GM21619 (cell line): ENCODE measurements at regions not wholly inside any gene's neighbourhood (a gene's known extent, or its start where the extent isn't known, plus 50 kb on each side); places are given as distances from the start of the nearest gene placed in this dataset.

Experiments used
- ATAC-seq: cut with Tn5 transposase; IDR thresholded peaks from one replicate; pipeline ENCODE4 v1.9.1; 2021; ENCODE audit not compliant: unreplicated experiment

DNA sequence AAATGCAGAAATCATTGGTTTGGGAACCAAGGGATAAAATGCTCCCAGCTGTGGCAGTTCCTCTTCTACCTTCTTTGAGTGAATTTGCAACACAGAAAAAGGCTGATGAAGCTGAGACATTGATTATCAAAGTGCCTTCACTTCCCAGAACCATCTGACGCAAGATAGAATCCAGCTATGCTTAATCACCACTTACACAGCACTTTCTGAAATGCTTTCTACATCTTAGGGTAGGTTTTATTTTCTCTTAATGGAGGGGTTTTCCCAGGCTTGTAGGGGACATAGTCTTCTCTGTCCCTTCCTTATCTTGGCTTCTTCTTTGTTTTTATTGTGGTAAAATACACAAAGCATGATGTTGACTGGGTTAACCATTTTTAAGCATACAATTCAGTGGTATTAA, 332.6 kb upstream of the ZNF32 start:
- no peak for ATAC-seq

DNA sequence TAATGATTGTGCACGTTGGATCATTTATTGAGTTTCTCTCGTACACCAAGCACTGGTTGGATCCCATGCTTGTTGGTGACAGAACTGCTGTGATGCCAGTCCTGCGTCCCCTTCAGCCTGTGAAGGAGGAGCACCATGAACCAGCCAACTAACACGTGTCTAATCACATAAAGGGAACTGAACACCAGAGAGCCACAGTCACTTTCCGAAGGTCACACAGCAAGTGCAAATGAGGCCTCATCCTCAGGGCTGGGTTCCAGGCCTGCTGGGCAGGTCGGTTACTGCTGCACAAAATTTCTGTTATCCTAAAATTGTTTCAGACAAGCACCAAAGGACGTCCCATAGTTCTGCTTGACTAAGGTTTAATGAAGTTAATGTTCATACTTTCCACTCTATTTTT, 332.0 kb upstream of the ZNF32 start:
- no peak for ATAC-seq

DNA sequence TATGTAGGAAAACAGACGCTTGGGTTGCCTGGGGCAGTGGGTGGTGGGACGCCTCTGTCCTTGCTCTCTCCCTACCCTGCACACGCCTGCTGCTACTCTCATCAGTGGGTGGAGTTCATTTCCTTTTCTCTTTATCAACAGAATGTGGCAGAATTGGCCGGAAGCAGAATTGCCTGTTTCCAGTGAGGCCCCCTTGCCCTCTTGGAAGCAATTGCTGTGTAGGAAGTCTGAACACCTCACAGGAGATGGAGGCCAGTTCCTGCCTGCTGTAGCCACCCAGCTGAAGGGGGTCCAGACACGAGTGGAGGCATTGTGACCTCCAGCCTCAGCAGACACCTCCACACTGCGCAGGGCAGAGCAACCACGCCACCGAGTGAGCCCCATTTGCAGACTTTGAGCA, 331.6 kb upstream of the ZNF32 start:
- ATAC-seq, result no peak

DNA sequence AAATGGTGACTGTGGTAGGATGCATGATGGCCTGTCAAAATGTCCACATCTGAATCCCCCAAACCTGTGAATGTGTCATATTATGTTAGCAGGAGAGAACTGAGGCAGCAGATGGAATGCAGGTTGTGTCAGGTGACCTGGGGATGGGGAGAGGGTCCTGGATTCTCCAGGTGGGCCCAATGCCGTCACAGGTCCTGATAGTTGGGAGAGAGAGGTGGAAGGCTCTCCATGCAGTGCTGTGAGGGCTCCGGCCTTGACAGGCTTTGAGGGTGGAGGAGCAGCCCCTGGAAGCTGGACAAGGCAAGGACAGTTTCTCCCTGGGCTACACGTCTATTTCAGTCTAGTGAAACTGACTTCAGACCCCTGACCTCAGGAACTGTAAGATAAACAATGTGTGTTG, 330.9 kb upstream of the ZNF32 start:
- no peak for ATAC-seq

DNA sequence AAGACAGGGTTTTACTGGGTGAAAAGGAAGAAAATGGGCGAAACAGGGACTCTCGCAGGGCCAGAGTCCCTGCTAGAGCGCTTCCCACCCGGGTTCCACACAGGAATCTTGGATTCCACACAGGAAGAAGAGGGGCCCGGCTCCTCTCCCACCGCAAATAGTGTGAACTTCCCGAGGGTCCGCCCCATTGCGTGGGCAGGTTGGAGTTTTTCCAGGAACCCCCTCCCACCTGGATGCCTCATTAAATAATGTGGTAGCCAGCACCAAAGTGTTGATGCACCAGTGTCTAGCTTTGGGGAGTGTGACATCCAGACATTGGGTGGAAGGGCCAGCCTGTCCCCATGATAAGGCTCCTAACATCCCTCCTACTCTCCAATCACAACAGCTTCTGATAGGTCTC, 330.3 kb upstream of the ZNF32 start:
- no peak for ATAC-seq

DNA sequence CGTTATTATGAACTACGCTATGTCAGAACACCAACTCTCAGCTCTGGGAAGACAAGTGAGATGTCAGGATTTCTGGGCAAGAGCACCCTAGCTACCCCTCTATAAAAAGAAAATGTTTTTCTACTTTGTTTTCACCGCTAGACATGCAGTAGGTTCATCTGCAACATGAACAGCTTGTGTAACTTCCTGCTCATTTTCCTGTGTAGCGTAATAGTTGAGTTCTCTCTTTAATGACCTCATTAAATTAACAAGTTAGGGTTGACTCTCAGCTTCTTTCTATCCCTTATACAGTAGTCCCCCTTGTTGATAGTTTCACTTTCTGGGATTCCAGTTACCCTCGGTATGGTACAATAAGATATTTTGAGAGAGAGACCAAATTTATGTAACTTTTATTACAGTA, 329.4 kb upstream of the ZNF32 start:
- no peak for ATAC-seq

DNA sequence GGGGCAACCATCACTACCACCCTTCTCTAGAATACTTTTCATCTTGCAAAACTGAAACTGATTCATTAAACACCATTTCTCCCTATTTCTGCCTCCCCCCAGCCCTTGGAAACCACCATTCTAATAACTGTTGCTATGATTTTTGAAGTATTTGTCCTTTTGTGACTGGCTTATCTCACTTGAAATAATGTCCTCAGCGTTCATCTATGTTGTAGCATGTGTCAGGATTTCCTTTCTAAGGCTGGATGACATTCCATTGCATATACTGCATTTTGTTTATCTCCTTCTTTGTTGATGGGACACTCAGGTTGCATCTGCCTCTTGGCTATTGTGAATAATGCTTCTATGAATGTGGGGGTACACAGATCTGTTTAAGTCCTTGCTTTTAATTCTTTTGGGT, 327.6 kb upstream of the ZNF32 start:
- no peak for ATAC-seq

DNA sequence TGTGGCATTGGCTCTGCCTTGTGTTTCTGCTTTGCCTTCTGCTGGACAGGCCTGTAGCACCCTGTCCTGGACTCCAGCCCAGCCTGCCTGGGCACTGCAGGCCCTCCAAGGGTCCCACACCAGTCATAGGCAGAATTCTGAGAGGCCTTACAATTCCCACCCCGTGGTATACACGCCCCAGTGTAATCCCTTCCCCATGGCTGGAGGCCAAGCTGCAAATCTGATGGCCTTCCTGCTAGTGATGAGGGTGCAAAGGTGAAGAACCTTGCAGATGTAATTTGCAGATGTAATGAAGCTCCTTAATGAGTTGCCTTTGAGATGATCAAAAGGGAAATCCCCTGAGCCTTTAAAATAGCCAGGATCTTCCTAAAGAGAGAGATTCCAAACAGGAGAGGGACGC, 325.1 kb upstream of the ZNF32 start:
- ATAC-seq, result no peak

DNA sequence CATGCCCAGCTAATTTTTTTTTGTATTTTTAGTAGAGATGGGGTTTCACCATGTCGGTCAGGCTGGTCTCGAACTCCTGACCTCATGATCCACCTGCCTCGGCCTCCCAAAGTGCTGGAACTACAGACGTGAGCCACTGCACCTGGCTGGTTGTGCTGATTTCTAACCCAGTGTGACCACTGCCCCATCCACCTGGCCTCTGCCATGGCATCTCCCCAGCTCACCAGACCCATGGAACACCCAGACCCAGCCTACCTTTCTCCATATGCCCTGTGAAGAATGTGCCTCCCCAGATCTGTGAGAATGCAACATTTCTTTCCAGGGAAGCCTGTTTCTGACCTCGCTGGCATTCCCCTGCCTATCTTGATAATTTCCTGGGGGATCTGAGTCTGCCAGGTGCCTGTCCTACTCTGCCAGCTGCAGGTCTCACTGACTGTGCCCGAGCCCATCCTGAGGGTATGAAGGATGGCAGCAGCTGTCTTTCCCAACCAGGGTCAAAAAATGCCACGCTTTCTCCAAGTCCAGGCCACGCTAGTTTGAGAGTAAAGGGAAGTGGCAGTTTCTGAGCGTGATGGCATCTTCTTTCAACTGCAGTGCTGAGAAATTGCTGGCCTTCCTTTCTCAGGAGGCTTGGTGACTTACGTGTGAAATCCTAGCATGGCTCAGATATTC, 324.4 kb upstream of the ZNF32 start:
- no peak for ATAC-seq

DNA sequence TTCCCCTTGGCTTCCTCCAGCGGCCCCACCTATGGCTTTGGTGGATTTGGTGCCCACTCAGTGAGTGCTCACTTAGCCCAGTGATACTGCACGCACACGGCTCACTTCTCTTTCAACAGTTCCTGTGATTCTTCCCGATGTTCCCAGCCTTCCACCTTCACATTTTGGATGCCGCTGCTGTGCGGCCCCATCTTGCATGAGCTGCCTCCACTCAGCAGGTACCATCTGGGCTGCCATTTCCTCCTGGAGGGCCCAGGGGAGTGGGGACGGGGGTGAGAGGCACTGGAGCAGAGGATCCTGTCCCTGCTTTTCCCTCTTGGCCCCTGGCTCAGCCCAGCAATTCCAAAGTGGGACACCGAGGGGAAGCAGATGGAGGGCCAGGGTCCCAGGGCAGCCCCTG, 323.3 kb upstream of the ZNF32 start:
- ATAC-seq, result no peak

DNA sequence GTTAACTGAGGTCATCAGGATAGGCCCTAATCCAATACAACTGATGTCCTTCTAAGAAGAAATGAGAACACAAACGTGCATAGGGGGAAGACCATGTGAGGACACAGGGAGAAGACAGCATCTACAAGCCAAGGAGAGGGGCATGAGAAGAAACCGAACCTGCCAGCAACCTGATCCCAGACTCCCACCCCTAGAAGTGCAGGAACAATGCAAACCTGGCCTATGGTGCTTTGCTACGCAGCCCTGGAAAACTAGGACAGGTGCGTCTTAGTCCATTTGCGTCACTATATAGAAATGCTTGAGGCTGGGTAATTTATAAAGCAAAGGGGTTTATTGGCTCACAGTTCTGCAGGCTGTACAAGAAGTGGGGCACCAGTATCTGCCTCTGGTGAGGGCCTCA, 322.6 kb upstream of the ZNF32 start:
- ATAC-seq, result no peak

DNA sequence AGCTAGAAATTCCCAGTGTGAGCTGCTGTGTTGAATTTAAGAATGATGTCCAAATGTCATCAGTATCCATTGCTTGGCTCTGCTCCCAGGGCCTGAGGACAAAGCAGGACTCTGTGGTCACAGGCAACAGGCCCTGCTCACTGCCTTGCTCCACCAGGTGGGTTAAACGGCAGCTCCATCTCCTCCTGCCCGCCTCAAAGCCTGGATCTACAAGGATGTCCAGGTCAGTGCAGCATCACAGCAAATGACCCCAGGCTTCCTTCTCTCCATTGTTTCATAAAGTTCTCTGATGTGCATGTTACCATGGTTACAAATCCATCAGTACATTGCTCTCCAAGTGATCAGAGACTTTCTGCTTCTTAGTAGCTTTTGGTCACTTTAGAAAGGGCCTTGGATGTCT, 322.0 kb upstream of the ZNF32 start:
- ATAC-seq, result no peak

DNA sequence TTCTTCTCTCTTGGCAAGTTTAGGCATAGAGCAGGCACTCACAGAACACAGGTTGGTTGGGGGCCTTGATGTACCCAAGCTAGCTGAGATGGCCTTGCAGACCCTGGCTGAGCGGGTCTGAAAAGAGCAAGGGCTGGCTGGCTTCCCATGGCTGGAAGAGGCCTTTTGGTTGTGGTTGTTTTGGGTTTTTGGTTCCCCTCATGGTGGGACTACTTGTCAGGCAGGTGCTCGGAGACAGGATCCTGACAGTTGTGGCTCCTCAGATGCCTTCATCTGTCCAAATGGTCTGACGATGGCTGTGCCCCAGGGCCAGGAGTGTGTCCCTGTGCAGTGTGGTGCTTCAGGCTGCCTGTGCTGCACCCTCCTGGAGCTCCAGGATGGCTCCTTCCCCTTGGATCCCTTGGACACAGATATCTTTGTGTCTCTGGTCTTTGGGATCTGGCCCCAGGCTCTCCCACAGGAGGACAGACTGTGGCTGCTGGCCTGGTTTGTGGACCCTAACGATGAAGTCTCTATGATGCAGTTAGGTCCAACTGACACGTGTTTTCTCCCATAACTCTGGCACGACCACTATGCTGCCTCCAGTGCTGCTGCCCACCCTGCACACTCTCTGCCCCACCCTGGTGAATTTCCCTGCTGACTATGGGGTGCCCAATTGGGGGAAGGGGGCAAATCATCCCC, 321.5 kb upstream of the ZNF32 start:
- ATAC-seq, result no peak

DNA sequence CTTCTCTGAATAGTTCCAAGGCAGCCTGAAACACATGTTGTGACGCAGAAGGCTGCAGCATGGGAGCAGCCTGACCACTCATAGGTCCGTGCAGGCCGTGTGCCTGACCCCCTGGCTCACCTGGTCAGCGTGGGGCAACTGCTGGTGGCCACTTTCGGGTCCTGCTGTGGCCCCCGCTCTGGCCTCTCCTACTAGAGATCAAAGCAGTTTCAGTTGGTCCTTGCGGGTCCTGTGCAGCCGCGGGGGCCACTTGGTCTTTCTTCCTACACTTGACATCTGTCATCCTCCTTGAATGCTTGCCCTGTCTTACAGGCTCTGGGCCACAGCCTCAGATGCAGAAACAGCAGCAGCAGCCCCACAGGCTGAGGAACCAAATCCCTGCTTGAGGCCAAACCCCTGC, 320.8 kb upstream of the ZNF32 start:
- no peak for ATAC-seq

DNA sequence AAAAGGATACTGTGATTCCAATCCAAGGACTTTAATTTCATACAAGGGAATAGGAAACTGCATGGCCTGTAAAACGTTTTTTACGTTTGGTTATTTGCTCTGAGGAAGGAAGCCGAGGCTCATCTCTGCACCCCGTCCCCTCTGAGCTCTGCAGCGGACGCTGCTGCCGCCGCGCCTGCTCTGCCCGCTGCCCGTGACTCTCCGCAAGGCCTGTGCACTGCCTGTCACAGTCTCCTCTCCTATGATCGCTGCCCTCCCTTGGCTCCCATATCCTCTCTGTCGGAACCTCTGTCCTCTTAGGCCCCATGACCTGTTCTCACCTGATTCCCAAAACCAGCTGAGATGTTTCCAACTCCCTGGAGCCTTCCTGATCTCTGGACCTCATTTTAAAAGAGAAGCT, 320.3 kb upstream of the ZNF32 start:
- no peak for ATAC-seq

DNA sequence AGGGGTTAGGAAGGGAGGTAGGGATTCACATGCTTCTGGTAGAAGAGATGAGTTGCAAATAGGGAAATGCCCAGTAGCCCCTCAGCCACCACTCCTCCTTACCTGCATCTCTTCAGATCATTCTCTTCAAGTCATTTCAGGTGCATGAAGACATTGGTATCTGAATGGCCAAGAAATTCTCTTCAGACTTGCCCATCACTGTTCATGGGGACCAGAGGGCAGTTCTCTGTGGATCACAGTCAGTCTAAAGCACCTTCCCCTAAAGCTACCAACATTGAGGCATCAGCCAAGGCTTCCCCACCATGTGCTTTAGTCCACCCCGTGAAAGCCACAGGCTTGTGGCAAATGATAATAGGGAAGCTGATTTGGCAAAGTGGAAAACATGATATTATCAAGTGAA, 319.4 kb upstream of the ZNF32 start:
- no peak for ATAC-seq

DNA sequence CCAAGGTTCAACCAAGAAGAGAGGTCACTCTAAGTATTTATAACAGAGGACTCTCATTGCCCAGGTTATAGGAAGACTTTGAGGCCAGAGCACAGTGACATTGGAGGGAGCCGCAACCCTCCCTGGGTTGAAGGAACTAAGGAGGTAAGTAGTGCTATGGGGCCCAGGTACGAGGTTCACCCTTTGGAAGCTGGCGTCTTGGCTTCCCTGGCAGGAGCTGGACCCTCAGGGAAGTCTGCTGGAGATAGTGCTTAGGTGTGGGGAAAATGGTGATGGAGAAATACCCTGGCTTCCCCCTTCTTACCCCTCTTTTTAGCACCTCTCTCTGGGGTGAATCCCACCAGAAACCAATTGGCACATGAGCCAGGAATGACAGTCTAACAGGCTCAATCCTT, 317.9 kb upstream of the ZNF32 start:
- ATAC-seq, result no peak

DNA sequence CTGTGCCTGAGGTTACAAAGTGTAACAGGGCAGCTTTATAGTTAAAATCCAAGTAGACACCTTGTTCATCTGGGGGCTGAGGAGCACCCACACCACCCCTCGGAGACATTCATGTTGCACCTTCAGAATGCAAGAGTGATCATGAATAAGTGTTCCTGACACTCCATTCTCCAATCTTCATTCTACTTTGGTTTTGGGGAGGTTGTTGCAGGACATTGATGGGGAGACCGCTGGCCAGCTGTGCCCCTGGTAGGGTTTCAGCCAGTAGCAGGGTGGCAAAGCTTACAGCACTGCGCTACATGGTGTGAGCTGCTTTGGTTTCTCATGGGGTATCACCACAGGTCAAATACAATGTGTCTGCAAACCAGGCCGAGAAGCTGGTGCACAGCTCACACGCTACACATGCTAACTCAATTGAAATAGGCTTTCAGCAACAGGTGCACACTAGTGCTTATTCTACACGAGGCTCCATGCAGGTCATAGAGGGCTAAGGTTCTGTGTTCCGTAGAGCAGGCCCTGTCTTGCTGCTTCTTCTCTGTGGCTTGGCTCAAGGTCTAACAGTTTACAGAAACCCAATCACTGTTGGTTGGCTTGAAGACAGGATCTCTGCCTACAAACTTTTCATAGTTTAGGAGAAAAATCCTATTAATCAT, 317.4 kb upstream of the ZNF32 start:
- ATAC-seq, result no peak

DNA sequence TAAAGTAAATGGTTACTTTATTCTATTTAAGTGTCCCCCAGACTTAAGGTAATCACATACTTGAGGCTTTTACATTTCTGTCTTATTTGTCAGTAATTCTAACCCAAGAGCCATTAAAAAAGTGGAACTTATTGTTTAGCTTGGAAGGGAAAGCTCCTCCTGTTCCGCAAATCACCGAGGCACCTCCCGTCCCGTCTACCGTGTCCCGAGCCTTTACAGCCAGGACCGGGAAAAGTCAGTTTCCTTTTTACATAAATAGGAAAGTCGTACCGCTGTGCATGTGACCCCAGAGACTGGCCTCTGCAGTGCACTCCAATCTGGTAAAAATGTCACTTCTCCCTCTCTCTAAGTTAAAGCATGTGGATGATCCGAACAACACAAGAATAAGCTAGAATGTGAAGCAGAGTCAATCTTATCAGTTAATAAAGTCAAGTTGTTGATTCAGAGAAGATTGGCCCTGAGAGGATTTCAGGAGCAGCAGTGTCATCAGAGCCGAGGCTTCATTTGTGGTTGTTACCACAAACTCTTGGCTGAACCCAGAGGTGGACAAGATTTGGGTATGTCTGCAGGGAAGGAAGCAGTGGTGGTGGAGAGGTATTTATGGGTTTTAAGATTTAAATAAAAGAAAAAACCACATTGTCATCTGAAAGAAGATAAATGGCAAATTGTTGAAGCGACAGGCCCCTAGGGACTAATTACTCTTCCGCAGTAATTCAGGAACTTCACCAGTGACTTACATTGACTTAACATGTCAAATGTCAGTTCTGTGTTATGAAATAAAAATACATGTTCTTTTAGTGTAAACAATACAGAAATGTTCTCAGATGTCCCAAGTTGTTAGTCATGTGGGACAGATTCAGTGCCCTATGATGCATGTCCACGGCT, 316.6 kb upstream of the ZNF32 start:
- no peak for ATAC-seq

DNA sequence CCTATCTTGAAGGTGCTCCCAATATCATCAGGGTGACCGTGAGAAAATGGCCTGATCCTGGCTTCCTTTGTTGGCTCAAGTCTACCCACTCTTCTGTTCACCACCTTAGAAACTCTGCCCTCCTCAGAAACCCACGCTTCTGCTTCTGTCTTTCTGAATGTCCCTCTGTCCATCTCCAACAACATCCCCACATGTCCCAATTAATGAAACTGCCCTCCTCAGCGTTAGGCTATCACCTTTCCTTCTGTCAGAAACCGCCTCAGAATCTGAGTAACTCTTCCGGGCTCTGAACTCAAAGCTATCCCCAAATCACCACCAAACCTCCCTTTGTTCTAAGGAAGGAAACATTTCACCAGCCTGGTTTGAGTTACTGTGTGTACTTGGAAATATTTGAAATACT, 315.8 kb upstream of the ZNF32 start:
- ATAC-seq, result no peak

DNA sequence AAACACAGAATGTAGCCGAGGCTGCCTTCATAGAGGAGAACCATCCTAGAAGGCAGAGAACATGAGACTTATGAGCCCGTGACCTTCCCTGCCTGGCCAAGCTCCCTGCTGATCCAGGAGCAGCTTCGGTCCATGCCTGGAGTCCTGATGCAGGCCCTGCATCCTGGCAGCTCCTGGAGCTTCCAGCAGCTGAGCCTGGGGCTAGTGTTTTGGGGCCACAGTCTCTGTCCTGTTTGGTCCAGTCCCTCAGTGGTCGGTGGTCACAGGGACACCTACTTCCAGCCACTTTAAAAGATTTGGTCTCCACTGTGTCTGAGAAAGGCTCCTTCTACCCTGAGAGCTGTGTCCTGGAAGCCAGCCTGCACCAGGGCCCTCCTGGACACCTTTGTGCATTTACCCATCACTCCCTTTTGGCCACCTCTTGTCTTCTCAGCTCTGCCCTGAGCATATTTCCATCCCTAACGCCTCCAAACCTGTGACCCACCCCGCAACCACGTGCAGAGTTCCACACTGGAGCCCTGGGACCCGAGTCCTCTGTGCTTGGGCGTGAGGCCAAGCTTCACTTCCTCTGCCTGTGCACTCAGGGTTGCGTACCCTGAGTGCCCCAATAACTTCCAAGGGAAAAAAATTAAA, 315.2 kb upstream of the ZNF32 start:
- no peak for ATAC-seq
